ENCODE measurements at regions not wholly inside any gene's neighbourhood (a gene's known extent, or its start where the extent isn't known, plus 50 kb on each side); places are given as distances from the start of the nearest gene placed in this dataset.

DNA sequence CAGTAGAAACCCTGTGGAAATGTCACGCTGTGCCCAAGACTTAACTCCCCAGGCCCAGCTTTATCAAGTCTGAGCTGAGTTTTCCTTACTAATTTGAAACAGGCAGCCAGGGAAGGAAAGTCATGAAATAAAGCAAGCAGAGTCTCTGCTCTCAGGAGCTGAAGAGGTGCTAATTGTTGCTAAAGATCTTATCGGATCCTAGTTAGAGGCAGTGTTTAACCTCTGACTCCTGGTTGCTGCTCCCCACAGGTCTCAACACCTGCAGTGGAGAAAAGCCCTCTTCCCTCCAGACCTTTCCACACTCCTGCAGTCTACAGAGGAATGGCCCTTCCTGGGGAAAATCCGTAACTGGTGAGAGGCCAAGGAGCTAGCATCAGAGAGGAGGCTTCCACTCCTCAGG, 628.2 kb downstream of the NTRK3 start:
- no peak for DNase-seq

DNA sequence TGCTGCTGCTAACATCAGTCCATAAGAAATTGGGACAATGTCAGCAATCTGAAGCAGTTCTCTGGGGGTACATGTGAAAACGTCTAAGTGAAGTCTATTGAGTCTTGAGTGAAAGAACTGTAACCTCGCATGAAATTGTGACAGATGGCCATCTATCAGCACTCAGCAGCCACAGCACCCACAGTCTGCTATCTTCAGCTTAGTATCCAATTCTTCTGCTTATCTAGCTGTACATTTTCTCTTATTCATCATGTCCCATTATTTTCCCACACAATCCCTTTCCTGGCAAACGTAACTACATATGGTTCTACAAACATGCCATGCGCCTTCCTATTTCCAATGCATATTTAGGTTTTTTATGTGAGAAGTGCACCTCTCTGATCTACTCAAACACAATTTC, 629.7 kb downstream of the NTRK3 start:
- no peak for DNase-seq

DNA sequence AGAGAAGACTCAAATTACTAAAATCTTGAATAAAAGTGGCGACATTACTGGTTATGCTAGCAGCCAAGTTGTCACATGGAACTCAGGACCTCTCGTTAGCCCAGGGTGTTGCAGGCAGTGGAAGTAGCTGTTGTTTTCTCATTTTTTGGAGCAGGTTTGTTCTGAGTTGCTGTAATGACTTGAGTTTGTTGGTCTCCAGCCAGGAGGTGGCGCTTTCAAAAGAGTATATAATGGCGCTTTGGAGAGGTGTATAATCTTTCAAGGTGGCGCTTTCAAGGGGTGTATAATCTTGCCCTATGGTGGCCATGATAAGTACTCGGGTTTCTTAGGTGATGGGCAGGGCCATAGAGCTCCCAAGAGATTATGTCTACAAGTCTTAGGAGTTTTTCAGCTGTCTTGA, 632.7 kb downstream of the NTRK3 start:
- DNase-seq = no peak

DNA sequence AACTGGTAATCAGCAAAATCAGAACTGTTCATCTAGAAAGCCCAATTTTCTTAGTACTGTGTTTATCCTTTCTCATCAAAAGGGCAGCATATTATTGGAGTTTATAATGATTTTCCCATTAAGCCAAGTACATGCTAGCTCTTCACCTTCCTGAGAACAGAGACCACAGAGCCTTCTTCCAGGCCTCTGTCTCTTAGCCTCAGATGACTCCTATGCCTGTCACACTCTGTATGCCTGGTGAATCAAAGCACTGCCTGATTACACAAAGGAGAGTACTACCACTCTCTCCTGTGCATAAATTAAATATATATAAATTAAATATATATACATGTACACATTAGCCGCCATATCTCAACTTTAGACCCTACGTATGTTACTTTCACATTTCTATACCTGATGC, 636.1 kb downstream of the NTRK3 start:
- no peak for DNase-seq

DNA sequence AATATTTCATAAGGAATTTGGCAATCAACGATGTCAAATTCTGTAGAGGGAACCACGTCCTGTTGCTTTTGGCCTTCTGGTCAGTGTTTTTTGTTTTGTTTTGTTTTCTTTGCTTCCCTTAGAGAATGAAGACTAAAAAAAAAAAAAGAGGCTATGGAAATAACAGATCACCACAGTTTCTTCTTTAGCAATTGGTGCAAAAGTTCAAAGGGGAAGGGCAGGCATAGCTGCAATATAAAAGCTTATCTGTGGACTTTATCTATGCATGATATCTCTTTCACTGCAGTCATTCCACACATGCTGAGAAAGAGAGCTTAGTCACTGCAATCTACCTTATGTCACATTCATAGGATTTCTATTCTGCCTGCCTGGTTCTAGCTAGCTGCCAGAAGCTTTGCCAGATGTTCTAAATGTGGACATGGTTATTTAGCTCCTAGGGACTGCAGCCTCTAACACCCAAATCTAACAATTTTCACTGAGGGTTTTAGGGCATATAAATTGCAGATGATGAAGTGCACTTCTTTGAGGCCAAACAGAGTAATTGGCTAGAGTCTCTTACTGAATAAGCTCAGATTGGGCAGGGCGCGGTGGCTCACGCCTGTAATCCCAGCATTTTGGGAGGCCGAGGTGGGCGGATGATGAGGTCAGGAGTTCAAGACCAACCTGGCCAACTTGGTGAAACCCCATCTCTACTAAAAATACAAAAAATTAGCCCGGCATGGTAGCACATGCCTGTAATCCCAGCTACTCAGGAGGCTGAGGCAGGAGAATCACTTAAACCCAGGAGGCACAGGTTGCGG, 637.2 kb downstream of the NTRK3 start:
- DNase-seq = no peak

DNA sequence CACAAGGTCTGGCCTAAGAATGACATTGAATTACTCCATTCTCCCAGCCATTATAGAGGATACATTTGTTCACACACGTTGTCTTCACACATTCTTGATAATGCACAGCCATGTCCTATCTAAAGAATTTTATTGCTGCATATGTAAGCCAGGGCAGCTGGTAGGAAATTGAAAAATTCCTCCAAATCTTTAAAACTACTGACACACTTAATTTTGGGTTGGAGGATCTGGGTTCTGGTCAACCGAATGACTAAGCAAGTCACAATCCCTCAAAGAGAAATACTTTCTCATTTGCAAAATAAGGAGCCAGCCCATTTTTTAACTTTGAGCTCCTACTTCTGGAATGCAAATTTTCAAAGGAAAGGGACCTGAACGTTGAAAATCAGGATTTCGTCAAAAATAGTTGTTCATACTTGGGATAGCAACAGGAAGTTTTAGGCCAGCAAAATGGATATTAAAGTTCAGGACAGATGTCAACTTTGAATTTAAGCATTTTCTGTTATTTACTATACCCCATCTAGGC, 638.3 kb downstream of the NTRK3 start:
- DNase-seq = no peak

DNA sequence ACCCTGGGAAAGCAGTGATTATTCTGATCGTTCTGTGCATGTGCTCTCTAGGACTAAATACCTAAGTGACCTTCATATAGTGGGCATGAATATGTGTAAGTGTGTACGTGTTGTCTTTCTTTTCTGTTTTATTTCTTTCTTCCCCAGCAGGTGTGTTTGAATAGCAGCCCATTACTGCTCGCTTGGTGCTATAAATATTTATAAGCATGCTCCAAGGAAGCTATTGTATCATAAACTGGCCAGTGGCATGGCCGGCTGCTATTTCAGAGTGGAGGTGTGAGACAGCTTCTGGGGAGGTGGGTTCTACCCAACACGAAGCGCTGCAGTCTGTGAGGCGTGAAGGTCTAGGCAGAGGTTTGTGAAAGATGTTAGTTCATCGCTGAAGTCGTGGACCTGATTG, 641.8 kb downstream of the NTRK3 start:
- no peak for DNase-seq

DNA sequence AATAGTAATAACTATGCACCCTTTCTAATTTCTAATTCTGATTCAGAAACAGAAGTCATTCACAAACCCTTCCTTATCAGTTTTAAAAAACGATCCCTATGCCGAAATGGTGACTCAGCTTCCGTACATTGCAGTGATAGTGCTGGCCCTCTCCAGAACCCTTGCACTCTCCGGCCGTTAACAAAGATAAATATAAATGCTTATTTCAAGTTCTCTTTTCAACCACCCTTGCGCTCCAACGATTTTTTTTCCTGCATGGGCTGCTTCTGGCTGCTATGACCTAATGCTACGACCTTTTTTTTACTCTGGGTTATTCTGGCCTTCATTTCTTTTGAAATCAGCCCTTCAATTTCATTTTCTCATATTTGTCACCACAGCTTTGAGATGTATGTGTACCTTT, 646.2 kb downstream of the NTRK3 start:
- DNase-seq = no peak

DNA sequence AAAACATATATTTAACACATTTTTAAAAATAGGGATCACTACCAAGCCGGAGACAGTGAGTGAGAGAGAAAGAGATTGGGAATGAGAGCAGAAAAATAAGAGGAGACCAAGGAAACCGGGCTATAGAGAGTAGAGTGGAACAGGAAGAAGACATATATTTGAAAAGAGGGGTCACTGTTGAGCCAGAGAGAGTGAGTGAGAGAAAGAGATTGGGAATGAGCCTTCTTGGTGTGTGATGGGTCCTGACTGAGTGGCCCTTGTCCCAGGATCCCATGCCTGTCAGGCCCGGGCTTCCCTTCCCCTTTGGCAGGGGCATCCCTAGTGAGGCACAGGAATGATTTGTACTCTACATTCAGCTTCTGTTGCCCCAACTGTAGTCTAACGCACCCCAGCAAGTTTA, 646.6 kb downstream of the NTRK3 start:
- DNase-seq = no peak

DNA sequence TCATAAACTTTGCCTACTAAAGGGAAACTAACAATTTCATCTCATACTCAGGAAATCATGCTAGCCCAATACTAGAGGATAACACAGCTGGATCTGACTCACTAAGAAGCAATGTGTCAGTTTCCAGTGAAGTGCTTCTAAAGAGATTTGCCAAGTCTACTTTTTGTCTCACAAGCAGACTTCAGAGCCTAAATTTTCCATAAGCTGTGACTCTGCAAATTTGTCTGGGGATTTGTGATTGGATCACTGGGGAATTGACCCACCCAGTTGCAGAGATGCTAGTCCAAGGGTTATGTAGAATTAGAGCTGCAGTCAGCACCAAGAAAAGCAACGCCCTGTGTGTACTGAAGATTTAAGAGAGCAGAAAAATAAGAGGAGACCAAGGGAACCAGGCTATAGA, 647.1 kb downstream of the NTRK3 start:
- DNase-seq = no peak

DNA sequence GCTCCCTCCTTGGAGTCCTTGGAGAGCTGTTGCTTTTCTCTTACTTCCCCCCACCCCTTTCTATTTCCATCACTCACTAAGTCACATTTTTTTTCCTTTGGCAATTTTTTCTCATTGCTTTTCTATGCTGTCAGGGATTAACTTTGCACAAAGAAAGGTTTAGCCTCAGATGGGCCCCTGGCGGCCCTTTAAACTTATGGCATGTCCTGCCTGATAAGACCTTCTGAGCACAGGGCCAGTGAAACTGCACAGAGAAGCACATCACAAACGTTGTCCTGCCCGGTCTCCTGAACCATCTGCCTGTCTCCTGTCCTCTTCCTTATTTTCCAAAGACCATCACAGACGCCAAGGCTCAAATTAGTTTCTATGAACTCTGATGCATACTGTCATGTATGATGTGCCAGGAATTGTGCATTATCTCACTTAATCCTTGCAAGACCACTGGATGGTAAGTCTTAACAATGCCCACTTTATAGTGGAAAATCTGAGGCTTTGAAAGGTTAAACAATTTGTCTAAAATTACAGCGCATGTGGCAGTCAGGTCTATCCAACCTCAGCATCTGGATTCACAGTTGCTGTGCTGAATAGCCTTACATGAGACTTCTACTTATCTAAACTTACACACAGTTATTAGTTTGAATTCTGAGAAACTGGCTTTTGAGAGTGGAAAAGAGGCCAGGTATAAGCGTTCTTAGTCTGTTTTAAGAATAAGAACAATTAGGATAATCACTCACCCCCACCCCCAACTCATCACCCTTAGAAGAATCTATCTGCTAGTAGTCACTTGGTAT, 648.1 kb downstream of the NTRK3 start:
- no peak for DNase-seq

DNA sequence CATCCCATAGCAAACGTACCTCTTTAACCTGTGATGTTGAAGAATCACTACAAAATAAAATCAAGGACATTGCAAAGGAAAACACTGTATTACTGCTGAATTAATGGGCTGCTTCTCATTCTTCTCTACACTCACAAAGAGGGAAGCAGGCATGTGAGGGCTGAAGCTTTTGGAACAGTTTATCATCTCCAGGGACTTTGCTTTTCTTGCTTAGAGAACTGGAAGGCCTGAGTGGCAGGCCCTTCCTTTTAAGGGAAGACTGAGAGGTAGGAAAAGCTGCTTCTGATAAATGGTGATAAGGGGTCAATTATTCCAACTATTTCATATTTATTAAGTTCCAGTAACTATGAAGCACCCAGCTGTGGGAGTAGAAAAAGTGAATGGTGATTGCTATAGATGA, 649.6 kb downstream of the NTRK3 start:
- DNase-seq = no peak

DNA sequence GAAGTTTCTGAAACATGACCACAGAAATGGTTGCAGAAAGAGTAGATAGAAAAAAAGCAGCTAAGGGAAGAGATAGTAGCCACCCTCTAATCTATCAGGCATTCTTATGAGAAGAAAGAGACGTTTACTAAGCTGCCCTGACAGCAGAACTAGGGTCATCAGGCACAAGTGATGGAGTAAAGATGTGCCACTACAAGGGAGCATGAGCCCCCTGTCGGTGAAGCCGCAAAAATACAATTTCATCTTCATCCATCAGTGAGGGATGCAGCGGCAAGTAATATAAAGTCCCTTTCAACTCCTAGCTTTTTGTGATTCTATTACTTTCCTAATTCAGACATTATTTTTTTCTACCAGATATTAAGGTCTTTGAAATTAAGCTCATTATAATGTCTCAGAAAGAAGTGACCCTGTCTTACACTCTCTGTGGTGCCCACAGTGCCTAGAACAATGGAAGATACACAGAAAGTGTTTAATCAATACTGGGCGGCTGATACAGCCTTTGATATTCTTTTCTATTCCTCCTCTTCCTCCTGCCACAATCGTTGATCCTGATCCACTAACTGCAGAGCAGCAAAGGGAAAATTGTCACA, 651.6 kb downstream of the NTRK3 start:
- no peak for DNase-seq

DNA sequence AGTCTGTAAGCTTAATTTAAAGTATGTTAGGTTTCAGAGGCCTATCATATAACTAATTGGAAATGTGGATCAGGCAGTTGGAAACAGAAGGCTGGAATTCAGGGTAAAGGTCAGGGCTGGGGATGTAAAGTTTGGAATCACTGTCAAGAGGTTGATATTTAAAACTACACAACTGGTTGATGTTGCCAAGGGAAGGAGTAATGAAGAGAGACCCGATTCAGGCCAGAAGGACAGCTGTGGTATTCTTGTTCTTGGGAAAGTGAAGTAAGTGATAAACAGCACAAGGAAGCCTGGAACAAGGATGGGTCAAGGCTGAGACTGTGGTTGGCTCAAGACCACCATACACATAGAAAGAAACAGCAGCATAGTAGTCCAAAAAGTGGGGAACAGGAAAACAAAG, 654.2 kb downstream of the NTRK3 start:
- DNase-seq = no peak

DNA sequence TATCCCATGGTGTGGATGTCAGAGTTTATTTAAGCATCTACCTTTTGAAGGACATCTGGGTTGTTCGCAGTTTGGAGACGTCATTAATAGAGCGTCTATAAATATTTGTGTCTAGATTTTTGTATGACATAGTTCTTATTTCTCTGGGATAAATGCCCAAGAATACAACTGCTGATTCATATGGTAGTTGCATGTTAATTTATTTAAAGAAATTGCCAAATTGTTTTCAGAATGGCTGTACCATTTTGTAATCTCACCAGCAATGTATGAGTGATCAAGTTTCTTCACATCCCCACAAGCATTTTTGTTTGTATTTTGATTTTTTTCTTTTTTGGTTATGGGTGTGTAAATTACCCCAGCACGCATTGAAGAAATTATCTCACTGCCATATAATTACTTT, 656.9 kb downstream of the NTRK3 start:
- DNase-seq = no peak

DNA sequence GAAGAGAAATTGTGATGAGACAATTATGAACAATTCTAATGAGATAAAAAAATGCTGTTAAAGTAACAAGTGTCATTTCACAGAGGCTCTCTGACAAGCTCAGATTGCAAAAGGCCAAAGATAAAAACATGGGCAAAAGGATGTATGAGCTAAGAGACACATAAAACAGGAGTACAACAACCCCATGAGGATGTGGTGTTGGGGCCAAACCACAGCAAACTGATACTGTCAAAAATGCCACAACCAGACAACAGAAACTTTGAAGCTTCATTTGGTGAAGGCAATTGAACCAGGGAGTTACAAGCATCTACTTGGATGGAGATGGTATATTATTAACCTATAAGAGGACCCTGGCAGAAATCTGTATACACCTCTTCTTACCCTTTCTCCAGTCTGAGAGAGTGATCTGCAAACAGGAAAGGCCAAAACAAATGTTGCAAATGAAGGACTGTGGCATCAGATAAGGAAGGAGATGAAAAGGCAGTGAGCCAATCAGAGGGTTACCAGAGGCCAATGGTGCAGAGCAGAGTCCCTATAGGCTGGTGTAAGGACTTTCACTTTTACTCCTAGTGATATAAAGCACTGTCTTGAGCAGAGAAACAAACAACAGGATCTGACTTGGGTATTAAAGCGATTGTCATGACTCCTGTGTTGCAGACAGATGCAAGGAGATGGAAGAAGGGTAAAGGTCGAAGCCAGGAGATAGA, 659.0 kb downstream of the NTRK3 start:
- DNase-seq = no peak

DNA sequence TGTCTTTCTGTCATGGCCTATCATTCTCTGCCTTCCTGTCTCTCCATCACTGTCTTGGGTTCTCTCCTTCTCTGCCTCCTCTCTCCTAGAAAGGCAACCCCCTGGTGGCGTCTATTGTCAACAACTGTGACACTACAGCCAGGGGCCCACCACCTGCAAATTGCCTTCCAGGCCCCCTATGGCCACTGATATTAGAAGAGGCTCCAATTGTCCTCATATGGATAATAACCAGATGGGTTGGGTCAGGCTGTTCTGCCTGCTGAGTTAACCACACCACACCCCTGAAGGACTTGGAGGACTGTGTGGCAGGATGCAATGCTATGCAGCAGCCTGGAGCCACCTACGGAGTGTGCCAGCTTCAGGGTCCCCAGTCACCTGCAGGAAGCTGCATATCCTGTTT, 665.0 kb downstream of the NTRK3 start:
- DNase-seq = no peak

DNA sequence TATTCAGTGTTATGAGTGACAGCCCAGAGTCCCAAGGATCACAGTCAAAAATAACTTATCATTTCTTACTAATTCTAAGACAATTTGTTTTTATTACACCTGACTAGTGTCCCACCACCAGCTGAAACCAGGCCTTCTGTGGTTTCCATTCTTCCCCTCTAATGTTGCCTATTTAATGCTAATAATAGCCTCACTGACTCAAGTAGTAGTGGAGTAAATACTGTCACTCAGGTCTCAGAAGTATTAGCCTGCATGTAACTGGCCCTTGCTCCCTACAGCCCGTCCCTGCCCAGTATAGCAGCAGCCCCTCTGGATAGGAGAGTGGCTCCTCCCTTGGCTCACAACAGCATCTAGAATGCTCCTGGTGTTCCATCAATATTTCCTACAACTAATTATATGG, 665.5 kb downstream of the NTRK3 start:
- DNase-seq = no peak

DNA sequence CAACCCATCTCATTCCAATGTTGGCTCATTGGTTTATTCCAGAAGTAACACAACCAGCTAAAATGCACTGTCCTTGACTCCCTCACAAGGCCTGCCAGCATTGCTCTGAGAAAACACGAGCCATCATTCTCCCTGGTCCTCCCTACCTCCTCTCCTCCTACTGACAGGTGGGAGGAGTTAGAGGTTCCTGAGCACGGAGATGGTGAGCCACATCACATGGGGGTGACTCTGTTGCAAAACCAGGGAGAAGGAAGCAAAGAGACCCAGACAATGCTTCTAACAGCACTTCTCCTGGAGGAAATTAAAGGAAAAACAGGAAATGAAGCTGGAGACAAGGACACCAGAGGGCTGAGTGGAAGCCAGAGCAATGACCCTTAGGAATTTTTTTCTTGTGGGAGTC, 667.4 kb downstream of the NTRK3 start:
- no peak for DNase-seq

DNA sequence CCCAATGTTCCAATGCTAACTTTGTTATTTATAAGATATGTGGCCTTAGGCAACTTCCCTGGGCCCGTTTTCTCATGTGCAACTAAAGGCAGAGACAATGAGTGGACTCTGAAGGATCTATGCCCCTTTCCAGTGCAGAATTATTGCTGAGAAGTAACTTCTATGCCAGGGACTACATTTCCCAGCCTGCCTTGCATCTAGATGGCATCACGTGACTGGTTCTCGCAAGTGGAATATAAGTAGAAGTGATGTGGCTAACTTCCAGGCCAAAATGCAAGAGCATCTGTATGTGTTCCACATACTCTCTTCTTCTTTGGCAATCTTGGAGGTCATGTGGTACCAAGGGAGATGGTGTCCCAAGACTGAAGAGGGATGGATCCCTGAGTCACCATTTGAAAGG, 674.4 kb downstream of the NTRK3 start:
- no peak for DNase-seq

DNA sequence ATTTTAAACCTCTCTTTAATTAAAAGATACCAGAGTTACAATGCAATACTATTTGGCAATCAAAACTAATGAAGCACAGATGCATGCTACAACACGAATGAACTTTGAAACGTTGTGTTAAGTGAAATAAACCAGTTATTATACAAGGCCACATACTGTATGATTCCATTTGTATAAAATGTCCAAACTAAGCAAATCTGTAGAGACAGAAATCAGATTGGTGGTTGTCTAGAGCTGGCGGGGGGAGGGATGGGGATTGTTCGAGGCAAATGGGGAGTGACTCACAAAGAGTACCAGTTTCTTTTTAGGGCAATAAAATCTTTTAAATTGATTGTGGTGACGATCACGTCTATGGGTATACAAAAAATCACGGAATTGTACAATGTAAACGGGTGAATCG, 677.0 kb downstream of the NTRK3 start:
- no peak for DNase-seq

DNA sequence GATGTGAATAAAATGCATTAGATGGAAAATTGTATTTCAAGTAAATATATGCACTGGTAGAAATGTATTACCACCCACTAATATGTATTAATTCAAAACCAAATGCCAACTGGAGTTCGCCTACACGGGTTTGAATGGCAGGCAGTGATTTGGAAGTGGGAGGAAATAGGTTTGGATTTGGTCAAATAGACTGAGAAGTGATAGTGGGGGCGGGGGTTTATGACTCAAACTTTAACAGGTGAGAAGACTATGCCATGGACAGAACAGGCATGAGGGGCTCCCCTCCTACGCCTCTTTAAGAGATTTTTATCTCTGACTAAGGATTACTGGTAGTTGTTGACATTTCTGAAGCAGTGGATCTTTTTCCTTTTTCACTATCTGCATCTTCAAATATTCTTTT, 677.8 kb downstream of the NTRK3 start:
- no peak for DNase-seq

DNA sequence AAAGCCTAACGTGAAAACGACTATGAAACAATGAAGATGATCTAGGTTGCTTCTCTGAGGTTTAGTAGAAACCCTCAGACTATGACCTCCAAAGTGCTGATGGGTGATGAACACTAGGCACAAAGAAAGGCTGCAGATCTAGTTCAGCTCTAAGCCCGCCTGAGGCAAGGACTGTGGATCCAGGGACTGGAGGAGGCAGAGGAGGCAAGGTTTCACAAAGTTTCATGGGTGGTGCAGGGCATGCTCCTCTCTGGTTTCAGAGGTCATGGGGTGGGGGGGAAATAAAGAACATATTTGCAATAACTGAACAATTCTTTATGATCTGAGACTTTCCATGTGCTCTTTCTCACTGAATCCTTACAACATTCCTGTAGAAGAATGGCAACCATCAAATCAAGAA, 679.2 kb downstream of the NTRK3 start:
- no peak for DNase-seq
